Liver (tissue), 8 donors: ENCODE measurements at regions not wholly inside any gene's neighbourhood (a gene's known extent, or its start where the extent isn't known, plus 50 kb on each side); places are given as distances from the start of the nearest gene placed in this dataset.

Experiments used
- DNase-seq: peaks from one replicate; pipeline ENCODE4 v3.0.0-alpha.2; 2017; ENCODE audit warnings: low spot score
- H3K27ac ChIP-seq, 2 donors: one replicate each; pipeline ENCODE4 v1.7.0; 2013; ENCODE audit warnings: inconsistent platforms in 2 of 2, low read length in 2 of 2, control low read depth in 1 of 2, low read depth in 1 of 2, mild to moderate bottlenecking in 1 of 2
- H3K27me3 ChIP-seq, 4 donors: one replicate each; pipeline versions ENCODE4 v1.6.1 to v1.7.0; 2013; ENCODE audit warnings: low read length in 3 of 4, inconsistent platforms in 1 of 4, mild to moderate bottlenecking in 1 of 4, moderate library complexity in 1 of 4; ENCODE audit not compliant: control insufficient read depth in 4 of 4, insufficient read depth in 4 of 4
- H3K36me3 ChIP-seq, 4 donors: one replicate each; pipeline versions ENCODE4 v1.6.1 to v1.7.0; 2013; ENCODE audit warnings: low read length in 3 of 4, mild to moderate bottlenecking in 3 of 4, low read depth in 1 of 4, moderate library complexity in 1 of 4; ENCODE audit not compliant: control insufficient read depth in 4 of 4, insufficient read depth in 3 of 4
- H3K4me1 ChIP-seq, 4 donors: one replicate each; pipeline versions ENCODE4 v1.6.1 to v1.7.0; 2013; ENCODE audit warnings: low read length in 3 of 4, mild to moderate bottlenecking in 3 of 4, moderate library complexity in 1 of 4; ENCODE audit not compliant: control insufficient read depth in 4 of 4, insufficient read depth in 4 of 4
- H3K4me3 ChIP-seq, 3 donors: one replicate each; pipeline versions ENCODE4 v1.6.1 to v1.7.0; 2013; ENCODE audit warnings: low read length in 3 of 3, control low read depth in 1 of 3, low read depth in 1 of 3, mild to moderate bottlenecking in 1 of 3
- H3K9ac ChIP-seq, 2 donors: one replicate each; pipeline ENCODE4 v1.7.0; 2013; ENCODE audit warnings: low read length in 2 of 2, mild to moderate bottlenecking in 2 of 2, moderate library complexity in 2 of 2, control low read depth in 1 of 2, low read depth in 1 of 2
- H3K9me3 ChIP-seq, 4 donors: one replicate each; pipeline versions ENCODE4 v1.6.1 to v1.7.0; 2013; ENCODE audit warnings: low read length in 3 of 4; ENCODE audit not compliant: control insufficient read depth in 4 of 4
- ATF3 ChIP-seq: IDR thresholded peaks from 2 replicates; pipeline ENCODE4 v1.6.1; 2016; ENCODE audit warnings: antibody characterized with exemption
- CTCF ChIP-seq: fragments of 150-350 bp; IDR thresholded peaks from 2 replicates; pipeline ENCODE4 v1.5.1; 2017; ENCODE audit warnings: improper control_type of control experiment, low read depth, low read length; ENCODE audit not compliant: missing input control
- FOXA2 ChIP-seq: IDR thresholded peaks from 2 replicates; pipeline ENCODE4 v1.6.1; 2016; ENCODE audit warnings: antibody characterized with exemption
- HNF4A ChIP-seq, 2 donors: conservative IDR thresholded peaks; 2 replicates each; pipeline ENCODE4 v1.6.1; 2016; ENCODE audit warnings: antibody characterized with exemption in 2 of 2, mild to moderate bottlenecking in 2 of 2
- MAX ChIP-seq: IDR thresholded peaks from 2 replicates; pipeline ENCODE4 v1.6.1; 2016; ENCODE audit warnings: antibody characterized with exemption
- NR2F2 ChIP-seq: IDR thresholded peaks from 2 replicates; pipeline ENCODE4 v1.6.1; 2016; ENCODE audit warnings: antibody characterized with exemption
- RAD21 ChIP-seq, 2 donors: IDR thresholded peaks; 2 replicates each; pipeline ENCODE4 v1.6.1; 2016; ENCODE audit warnings: antibody characterized with exemption in 2 of 2, mild to moderate bottlenecking in 2 of 2
- SP1 ChIP-seq: IDR thresholded peaks from 2 replicates; pipeline ENCODE4 v1.6.1; 2018; ENCODE audit warnings: antibody characterized with exemption, mild to moderate bottlenecking
- ZBTB33 ChIP-seq: IDR thresholded peaks from 2 replicates; pipeline ENCODE4 v1.6.1; 2016; ENCODE audit warnings: antibody characterized with exemption
- WGBS: extraction: QIAGEN DNeasy Blood & Tissue Kit; methylation state at CpG from one replicate; pipeline ENCODE4 v1.1.7; 2013; 5-methylcytosine and 5-hydroxymethylcytosine counted together
- donor health status: healthy.
- donor health status: healthy.
- donor health status: healthy.
- donor health status: healthy.
- donor health status: healthy.

GRCh38 chr14:97773598-97773997 lies 976.4 kb downstream of the VRK1 start (continued):
- no peak for TF ChIP-seq MAX
- no peak for TF ChIP-seq CTCF

- no peak overlapping the region for H3K27ac ChIP-seq
- DNase-seq = no peak
- no peaks in the 10 kb centered on the region for H3K9me3 ChIP-seq
- 44% methylated on average over 5 of the region's 5 CpGs for WGBS
- H3K4me3 ChIP-seq = no peak overlapping the region
- no peak for TF ChIP-seq RAD21 (IDR thresholded peaks at IDR 0.05)
- H3K9ac ChIP-seq = no peak overlapping the region
- H3K36me3 ChIP-seq = no peaks in the 10 kb centered on the region
- H3K27me3 ChIP-seq = no peaks in the 10 kb centered on the region
- H3K4me1 ChIP-seq = no peaks in the 10 kb centered on the region
These were observed 979.8 kb downstream of the VRK1 start for GRCh38 chr14:97776890-97777558.

GRCh38 chr14:97777622-97778355 lies 980.6 kb downstream of the VRK1 start:
- WGBS = 72% methylated on average over 9 of the region's 9 CpGs
- Histone ChIP-seq H3K27ac (no peak overlapping the region), H3K36me3 (no peaks in the 10 kb centered on the region), H3K4me3 (no peak overlapping the region), H3K9ac (no peak overlapping the region), H3K27me3 (no peaks in the 10 kb centered on the region), H3K4me1 (no peaks in the 10 kb centered on the region), H3K9me3 (no peaks in the 10 kb centered on the region)
- TF ChIP-seq ZBTB33 (no peak), SP1 (no peak), HNF4A (conservative IDR thresholded peaks at IDR 0.05) (no peak), FOXA2 (no peak), RAD21 (IDR thresholded peaks at IDR 0.05) (no peak), ATF3 (no peak)
- DNase-seq = no peak

- no peaks in the 10 kb centered on the region for H3K27me3 ChIP-seq
- 82% methylated on average over 5 of the region's 5 CpGs for WGBS
- DNase-seq = no peak
- no peak for TF ChIP-seq RAD21 (IDR thresholded peaks at IDR 0.05)
- TF ChIP-seq NR2F2 = no peak
- no peak overlapping the region for H3K9ac ChIP-seq
- no peak overlapping the region for H3K4me3 ChIP-seq
- H3K9me3 ChIP-seq = no peaks in the 10 kb centered on the region
- no peak overlapping the region for H3K27ac ChIP-seq
- H3K36me3 ChIP-seq = no peaks in the 10 kb centered on the region
- no peaks in the 10 kb centered on the region for H3K4me1 ChIP-seq
These were observed 982.0 kb downstream of the VRK1 start for GRCh38 chr14:97779140-97779539.
